GM18505 (cell line): ENCODE measurements at regions not wholly inside any gene's neighbourhood (a gene's known extent, or its start where the extent isn't known, plus 50 kb on each side); places are given as distances from the start of the nearest gene placed in this dataset.

Source experiments
- ATAC-seq: cut with Tn5 transposase; IDR thresholded peaks from one replicate; pipeline ENCODE4 v1.9.1; 2021; ENCODE audit not compliant: unreplicated experiment
- POLR2A ChIP-seq: IDR thresholded peaks from 4 replicates; pipeline ENCODE4 v1.6.1; 2011; ENCODE audit warnings: borderline replicate concordance; ENCODE audit not compliant: insufficient read depth, insufficient read length; ENCODE audit errors: extremely low read depth

DNA sequence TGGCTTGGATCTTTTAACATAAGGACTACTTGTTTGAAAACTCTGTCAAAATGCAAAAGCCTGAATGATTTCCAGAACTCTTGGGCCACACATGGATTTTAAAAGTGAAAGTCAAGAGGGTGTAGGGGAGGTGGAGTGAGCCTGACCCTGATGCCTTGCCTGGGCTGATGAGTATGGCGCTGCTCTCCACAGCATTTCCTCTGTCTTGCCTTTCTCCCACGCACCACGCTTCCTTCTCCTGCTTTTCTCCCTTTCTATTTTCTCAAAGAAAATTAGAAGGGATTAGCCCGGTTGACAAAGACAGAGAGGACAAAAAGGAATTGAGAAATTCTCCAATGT lies 207.0 kb upstream of the CCDC68 start:
- TF ChIP-seq POLR2A: no peak
- no peak for ATAC-seq

DNA sequence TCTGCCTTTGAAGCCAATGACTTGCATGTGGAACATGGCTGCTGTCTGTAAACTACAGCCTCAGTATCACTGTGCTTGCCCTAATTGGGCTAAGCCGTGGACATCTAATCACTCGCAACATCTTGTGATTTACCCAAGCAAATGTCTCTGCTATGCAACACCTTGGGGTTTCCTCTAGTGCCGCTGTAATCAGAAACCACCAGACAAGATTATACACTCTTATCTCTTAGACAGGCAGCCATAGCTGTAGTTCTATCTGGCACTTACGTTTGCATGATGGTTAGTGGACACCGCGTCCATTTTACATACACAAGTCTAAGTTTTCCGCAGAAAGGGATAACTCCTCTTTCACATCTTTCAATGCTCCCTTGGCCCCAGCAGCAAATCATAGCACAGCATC lies 204.3 kb upstream of the CCDC68 start:
- no peak for TF ChIP-seq POLR2A
- ATAC-seq: no peak

DNA sequence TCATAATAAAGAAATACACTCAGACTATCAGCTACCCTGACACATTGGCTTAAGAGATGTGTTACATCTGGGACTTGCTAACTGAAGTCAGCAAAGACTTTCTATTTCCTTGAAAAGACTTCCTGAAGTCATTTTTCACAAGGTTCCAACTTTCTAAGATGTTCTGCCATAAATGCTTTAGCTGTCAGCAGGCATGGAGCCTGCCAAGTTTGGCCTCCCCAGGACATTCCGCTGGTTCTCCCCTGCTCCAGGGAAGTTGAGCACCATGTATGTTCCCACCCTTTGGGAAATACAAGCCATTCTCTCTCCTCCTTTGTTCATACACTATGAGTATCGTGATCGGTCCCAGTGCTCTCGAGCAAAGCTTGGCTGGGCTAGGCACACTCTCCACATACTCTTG lies 202.7 kb upstream of the CCDC68 start:
- TF ChIP-seq POLR2A: no peak
- no peak for ATAC-seq

DNA sequence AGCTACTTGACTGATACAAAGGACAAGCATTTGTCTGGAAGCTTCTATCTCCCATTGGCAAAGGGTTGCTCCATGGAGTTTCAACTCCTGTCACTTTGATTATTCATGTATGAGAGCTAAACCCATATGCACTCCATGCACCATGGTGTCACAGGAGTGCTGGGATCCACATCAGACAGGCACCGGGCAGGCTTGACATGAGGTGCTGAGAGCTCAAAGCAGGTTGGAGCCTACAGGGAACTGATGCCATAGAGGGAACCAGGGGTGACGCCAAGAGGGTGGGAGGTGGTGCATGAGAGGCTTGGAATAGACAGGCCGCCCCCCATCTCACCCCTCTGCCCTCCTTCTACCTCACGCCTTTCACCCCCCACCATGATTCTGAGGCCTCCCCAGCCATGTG lies 199.8 kb upstream of the CCDC68 start:
- no peak for TF ChIP-seq POLR2A
- no peak for ATAC-seq

DNA sequence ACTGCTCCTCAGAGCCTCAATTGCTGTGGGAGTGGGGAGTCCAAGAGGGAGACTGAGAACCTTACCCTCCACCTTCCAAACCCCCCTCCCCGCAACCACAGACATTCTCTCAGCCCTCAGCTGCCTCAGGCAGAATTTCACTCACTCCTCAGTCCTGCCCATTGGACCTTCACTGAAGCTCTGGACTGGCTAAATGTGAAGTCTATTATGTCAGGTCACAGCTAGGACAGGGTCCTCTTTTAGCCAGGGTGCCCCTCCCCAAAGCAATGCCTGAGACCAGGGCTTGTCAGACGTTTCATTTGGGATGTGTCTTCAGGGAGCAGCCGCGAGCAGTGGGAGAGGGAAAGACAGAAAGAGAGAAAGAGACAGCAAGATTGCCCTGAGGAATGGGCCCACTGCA lies 199.3 kb upstream of the CCDC68 start:
- ATAC-seq: no peak
- TF ChIP-seq POLR2A: no peak

DNA sequence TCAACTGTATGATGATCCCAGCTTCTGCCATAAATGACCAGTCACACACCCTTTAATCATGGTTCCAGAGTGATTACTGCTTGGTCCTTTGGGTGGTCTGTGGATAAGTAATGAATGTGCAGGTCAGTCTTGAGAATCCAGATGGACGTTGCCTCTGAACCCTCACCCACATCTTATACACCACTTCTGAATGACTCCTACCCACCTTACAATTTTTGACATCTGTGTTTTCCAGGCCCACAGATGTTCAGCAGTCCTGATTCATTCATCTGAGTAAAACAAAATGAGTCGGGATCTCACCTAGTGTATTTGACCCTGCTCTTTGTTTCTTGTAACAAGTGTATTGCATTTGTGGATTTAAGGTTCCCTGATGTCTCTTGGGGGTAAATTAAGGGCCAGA lies 194.1 kb upstream of the CCDC68 start:
- ATAC-seq: no peak
- TF ChIP-seq POLR2A: no peak

DNA sequence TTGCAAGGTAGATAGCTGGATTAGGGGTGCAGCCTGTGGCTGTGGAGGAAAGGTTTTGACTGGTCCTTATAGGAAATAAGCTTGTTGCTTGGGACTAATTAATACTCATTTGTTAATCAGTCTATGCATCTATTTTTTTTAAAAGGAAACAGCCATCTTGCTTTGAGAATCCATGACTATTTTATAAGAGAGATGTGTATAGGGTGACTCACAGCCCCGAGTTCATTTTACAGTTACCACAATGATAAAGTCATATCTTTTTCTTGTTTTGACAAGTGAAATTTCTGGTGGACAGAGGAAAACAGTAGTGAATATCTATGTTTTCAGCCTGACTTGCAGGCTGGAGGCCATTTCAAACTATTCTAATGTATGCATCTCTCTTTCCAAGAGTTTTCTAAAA lies 193.5 kb upstream of the CCDC68 start:
- ATAC-seq: no peak
- TF ChIP-seq POLR2A: no peak

DNA sequence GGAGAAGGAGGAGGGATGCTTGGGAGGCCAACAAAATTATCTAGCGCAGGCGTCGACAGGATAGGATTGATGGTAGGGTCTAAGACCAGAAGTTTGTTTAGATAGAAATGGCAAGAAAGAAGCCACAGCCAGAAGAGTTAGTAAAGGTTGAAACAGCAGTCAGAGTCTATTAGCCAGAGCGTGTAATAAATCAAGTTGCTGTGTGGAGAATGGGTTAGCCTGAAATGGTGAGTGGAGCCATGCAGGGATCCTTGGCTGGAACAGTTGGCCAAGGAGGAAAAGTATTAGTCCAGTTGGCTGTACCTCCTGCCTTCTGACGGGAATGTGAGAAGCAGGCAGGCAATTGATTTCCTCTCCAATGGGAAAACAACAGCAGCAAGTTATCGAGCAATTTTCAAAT lies 190.7 kb upstream of the CCDC68 start:
- TF ChIP-seq POLR2A: no peak
- no peak for ATAC-seq

DNA sequence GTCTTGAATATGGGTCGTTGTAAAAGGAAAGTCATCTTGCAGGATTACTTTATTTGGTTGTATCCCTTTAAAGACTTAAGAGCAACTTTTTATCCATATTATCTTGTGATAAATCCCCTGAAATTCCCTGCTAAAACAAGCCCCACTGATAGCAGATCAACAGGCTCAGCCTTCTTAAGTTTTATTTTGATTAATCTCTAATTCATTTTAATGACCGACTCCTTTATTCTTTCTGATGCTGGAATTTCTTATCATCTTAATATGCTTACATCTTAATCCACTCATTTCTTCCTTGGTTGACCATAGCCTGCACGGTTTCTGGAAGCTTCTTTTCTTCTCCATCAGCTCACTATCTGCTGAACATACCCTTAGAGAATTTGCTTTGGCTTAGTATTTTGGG lies 188.5 kb upstream of the CCDC68 start:
- ATAC-seq: no peak
- no peak for TF ChIP-seq POLR2A

DNA sequence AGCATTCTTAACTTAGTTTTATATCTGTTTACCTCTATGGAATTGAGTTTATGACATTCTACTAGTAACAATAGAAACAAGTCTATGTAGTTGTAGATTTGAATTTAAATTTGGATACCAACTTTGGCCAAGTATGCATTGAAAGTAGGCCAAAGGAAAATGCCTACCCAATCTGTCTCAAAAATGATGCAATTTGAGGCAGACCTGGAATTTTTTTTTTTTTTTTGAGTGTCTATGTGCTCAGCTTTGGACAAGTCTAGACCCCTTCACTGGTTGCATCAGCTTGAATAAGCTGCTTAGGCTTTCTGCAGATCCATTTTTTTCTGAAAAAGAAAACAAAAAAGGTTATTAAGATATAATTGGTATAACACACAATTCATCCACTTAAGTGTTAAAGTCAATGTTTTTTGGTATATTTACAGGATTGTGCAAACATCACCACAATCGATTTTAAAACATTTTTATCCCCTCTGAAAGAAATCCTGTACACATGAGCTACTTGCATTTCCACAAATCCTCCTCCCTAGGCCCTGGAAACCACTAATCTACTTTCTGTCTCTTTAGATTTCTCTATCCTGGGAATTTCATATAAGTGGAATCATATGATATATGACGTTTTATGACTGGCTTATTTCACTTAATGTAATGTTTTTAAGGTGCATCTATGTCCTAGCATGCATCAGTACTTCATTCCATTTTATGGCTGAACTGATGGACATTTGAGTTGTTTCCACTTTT lies 185.1 kb upstream of the CCDC68 start:
- ATAC-seq: no peak

DNA sequence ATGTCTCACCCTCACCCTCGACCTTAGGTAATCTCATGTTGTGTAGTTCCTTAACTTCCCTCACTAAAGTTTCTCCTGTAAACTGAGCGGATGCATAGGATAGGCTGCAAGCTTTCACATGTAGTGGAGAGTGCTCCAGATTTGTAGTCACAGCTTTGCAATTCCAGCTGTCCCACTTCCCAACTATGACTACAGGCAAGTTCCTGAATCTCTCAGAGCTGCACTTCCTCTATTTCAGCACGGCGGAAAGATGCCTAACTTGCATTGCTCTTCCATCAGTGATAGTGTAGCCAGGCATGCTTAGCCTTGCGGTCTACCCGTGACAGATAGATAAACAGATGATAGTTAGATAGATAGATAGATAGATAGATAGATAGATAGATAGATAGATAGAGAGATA lies 183.1 kb upstream of the CCDC68 start:
- ATAC-seq: no peak
- TF ChIP-seq POLR2A: no peak

More for the DNA sequence above, 185.1 kb upstream of the CCDC68 start:
- no peak for TF ChIP-seq POLR2A

DNA sequence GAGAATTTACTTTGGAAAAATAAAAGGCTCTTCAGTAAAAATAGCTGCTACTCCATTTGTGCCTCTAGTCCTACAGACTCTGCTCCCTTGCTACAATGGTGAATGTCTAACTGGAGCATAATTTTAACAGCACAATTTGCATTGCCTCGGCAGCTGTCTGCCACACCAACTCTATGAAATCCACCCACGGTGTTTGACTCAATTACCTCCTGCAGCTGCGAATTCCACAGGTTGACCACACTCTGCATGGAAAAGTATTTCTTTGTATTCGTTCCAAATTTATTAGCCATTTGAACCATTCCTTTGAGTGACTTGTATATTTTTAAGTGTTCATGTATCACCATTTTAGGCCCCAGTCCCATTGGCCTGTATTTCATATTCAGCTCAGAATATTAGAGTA lies 182.1 kb upstream of the CCDC68 start:
- TF ChIP-seq POLR2A: no peak

DNA sequence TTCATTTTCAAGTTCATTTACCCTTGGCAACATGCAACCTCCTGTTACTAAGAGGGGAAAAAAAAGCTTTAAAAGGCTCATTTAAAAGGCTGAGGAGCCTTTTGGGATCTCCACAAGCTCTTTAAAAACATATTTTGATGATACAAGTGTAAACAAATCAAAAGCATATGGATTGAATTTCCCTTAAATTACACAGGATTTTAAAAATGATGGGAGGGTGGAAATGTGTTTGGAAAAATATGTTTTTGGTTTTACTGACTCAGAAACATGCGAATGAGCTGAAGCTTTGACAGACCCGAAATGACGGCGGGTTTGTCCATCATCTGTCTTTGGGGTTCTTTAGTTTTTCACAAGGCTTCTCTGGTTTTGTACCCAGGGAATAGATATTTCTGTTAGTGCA lies 180.6 kb upstream of the CCDC68 start:
- TF ChIP-seq POLR2A: no peak
- no peak for ATAC-seq

More for the DNA sequence above, 182.1 kb upstream of the CCDC68 start:
- ATAC-seq: no peak

DNA sequence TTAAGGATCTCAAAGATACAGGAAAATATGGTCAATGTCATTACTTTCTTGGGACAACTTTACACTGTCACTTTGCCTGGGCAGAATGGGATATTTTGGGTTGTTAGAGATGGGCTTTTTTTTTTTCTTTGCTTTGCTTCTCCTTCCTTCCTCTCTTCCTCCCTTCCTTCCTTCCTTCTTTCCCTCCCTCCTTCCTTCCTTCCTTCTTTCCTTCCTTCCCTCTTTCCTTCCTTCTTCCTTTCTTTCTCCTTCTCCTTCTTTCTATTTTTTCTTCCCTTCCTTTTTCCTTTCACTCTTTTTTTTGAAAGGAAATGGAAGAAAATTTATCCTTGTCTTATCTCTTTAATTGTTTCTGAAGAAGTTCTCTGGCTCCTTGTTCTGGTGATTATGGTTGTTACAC lies 180.0 kb upstream of the CCDC68 start:
- no peak for ATAC-seq
- TF ChIP-seq POLR2A: no peak

DNA sequence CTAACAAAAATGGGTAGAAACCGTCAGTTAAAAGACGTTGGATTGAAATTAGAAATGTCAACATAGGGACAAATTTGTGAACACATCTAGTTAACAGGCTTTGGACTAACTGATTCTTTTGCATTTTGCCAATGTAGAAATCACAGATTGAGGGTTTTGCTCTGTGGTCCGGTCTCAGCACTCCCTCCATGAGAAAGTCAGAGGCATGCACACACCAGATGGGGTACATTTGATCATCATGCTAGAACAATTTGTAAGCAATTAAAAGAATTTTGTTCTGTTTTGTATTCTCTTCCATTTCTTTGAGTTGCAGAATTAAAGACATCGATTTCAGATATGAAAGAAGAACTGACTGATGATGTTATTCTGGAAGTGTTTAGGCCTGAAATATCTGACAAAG lies 179.1 kb upstream of the CCDC68 start:
- no peak for TF ChIP-seq POLR2A
- no peak for ATAC-seq
